MM.1S (cell line): ENCODE measurements at regions not wholly inside any gene's neighbourhood (a gene's known extent, or its start where the extent isn't known, plus 50 kb on each side); places are given as distances from the start of the nearest gene placed in this dataset.

Experiments used
- EZH2 ChIP-seq: fragments of 300-600 bp; sonication (generic); optimal IDR thresholded peaks from 2 replicates; pipeline ENCODE3; 2017; ENCODE audit warnings: low read depth, mild to moderate bottlenecking, antibody characterized with exemption, low read length, mixed read lengths
- EZH2phosphoT487 ChIP-seq: fragments of 300-600 bp; sonication (generic); IDR thresholded peaks from 2 replicates; pipeline ENCODE4 v1.6.1; 2018; ENCODE audit warnings: antibody characterized with exemption, low read length
- TF ChIP-seq, protein P1 (sequence below): fragments of 300-600 bp; sonication (generic); IDR thresholded peaks from 2 replicates; pipeline ENCODE4 v1.5.1; 2016; ENCODE audit warnings: antibody characterized with exemption, low read length, mixed read lengths

DNA sequence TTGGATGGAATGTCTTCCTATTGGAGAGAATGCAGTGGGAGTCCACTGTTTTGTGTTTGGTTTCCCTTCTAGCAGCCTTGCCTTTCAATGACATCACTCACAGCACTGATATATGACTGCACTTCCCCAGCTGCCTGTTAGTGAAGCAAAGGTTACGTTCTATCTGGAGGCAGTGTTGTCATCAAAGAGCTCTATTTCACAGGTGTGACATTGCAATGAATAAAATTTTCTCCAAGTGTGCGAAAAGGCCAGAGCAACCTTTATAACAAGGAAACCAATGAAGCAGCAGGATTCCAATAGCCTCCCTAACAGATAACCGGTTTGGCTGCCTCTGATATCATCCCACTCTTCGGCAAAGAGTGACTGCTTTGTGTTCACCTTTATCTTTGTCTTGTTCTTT lies 523.5 kb upstream of the ZNF608 start:
- TF ChIP-seq, protein P1, sequence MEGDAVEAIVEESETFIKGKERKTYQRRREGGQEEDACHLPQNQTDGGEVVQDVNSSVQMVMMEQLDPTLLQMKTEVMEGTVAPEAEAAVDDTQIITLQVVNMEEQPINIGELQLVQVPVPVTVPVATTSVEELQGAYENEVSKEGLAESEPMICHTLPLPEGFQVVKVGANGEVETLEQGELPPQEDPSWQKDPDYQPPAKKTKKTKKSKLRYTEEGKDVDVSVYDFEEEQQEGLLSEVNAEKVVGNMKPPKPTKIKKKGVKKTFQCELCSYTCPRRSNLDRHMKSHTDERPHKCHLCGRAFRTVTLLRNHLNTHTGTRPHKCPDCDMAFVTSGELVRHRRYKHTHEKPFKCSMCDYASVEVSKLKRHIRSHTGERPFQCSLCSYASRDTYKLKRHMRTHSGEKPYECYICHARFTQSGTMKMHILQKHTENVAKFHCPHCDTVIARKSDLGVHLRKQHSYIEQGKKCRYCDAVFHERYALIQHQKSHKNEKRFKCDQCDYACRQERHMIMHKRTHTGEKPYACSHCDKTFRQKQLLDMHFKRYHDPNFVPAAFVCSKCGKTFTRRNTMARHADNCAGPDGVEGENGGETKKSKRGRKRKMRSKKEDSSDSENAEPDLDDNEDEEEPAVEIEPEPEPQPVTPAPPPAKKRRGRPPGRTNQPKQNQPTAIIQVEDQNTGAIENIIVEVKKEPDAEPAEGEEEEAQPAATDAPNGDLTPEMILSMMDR, result no peak
- TF ChIP-seq EZH2, result no peak
- TF ChIP-seq EZH2phosphoT487, result no peak
